Stimulated activated CD4-positive, alpha-beta T cell treated with anti-CD3 and anti-CD28 coated beads, Interleukin-1b, Interleukin-23, amount 100 ng/mL, for 24 hours (primary cell): ENCODE measurements at regions not wholly inside any gene's neighbourhood (a gene's known extent, or its start where the extent isn't known, plus 50 kb on each side); places are given as distances from the start of the nearest gene placed in this dataset.

Experiments used
- DNase-seq, 4 experiments: peaks; one replicate each; pipeline ENCODE4 v3.0.0-alpha.2; 2020; ENCODE audit warnings: low read depth in 4 of 4, low spot score in 1 of 4

DNA sequence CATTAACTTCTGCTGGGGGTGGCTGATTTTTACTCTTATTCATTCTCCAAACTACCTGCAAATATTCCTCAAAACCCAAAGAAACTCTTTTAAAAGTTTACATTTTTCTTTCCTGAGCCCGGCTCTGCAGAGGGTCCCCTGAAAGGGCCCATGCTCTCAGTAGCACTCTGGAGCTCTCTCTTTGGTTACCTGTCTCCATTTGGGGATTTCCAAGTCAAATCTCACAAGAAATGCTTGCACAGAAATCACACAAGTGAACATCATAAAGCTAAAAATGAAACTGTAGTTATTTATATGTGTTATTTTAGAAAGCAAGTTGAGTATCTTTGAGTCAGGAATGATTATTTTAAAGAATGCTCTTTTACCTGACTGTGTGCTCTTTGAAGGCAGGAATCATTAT lies 174.5 kb upstream of the PLXNA2 start:
- no peak for DNase-seq

- DNase-seq: no peak
Observed at GRCh38 chr1:208419746-208420420, 175.7 kb upstream of the PLXNA2 start.

DNA sequence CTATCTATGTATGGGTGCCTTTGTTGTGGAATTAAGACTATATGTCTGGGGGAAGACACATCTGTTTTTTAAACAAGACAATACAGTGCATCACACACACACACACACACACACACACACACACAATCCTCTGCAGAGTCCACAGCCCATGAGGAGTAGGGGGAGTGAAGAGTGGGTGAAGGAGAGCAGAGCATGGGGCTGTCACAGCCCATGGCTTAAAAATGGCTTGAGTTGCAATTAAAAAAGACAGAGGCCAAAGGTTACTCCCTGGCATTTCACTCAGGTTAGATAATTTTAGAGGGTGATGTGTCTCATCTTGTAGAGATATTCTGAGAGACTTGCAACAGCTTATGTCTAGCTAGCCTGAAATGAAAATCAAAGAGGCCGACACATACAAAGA lies 176.5 kb upstream of the PLXNA2 start:
- no peak for DNase-seq

- no peak for DNase-seq
Observed at GRCh38 chr1:208421486-208421885, 177.3 kb upstream of the PLXNA2 start.

DNA sequence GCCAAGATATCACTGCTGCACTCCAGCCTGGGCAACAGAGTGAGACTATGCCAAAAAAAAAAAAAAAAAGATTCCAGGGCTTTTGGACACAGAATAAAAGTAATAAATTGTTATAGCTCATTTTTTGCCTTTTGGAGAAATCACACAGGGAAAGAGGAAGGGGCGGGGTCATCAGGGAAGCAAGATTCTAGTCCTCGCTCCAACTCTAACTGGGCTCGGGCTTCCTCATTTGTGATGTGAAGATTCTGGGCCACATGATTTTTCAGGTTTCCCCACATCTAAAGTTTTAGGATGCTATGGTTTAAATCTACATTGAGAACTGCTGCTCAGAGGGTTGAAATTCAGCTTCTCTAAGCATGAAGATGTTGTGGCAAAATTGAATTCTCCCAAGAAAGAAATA lies 179.3 kb upstream of the PLXNA2 start:
- no peak for DNase-seq

GRCh38 chr1:208425096-208425495 lies 180.9 kb upstream of the PLXNA2 start:
- DNase-seq: no peak

DNA sequence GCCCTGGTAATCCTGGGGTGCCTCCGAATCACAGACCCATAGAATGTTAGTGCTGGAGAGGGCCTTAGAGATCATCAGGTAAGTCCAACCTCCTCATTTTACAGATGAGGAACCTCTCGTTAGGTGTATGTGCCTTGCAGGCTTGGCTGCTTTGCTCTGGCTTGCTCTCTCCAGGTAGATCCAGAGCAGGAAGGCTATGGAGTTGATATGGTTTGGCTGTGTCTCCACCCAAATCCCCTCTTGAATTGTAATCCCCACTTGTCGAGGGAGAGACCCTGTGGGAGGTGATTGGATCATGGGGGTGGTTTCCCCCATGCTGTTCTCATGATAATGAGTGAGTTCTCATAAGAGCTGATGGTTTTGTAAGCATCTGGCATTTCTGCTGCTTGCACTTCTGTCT lies 186.0 kb upstream of the PLXNA2 start:
- no peak for DNase-seq

DNA sequence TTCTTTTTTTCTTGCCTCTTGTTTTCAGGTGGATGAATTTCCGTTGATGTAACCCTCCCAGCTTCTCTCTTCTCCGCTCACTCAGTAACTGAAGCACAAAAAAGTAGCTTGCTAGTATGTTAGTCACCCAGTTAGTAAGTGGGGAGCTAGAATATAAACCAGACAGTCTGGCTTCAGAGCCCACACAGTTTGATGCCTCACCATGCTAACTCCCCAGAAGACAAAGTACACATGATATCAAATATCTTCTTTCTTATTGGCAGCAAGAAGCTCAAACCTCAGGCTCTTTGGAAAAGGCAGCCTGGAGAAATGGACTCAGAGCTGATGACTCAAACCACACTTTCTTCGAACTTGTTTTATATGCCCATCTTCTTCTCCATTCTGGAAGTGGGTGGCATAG lies 187.5 kb upstream of the PLXNA2 start:
- DNase-seq: no peak

DNA sequence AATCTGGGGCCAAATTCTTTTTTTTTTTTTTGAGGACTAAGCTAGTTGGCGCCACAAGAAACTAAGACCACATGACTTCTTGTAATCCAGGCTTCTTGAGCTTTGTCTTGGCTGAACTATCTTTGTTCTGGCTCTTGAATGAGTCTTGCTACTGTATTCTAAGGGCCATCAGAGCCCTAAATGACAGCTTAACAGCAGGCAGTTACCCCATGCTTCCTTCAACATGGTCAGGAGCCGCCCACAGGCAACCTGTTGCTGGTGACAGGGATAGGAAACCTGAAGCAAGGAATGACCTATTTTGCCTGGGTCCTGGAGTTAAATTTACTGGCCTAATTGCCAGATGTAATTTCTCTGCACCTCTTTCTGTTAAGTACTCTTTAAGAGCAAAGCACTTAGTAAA lies 188.2 kb upstream of the PLXNA2 start:
- no peak for DNase-seq

DNA sequence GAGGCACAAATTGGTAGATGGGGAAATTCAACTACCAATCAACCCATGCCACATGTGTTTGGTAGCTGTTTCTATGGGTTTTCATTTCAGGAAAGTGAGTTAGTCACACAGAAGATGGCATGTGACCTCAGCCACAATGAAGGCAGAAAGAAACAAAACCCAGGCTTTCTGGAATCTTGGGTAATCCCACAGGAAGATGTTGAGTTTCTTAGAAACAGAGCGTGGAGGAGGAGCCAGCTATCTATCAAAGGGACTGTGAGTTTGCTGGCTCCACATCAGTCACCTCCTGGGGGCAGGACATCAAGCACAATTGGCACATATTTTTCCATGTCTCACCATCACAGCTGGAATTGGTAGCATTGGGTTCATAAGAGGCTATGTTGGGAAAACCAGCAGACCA lies 188.9 kb upstream of the PLXNA2 start:
- DNase-seq: no peak

DNA sequence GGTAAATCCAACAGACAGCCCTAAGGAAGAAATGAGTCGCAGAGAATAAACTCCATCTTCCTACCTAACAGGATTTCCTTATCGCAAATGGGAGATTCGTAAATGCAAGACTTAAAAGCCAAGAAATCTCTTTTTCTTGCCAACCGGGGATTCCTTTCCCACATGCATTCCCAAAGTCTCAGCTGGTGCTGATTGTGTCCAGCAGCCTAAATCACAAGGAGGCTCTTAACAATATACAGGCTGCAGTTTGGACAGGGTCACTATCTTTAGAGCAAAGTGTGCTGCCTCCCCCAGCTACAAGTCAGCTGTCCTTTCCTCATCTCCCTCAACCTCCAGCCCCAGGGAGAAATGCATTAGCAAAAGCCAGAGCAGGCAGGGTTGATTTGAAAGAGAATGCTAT lies 189.8 kb upstream of the PLXNA2 start:
- DNase-seq: no peak

DNA sequence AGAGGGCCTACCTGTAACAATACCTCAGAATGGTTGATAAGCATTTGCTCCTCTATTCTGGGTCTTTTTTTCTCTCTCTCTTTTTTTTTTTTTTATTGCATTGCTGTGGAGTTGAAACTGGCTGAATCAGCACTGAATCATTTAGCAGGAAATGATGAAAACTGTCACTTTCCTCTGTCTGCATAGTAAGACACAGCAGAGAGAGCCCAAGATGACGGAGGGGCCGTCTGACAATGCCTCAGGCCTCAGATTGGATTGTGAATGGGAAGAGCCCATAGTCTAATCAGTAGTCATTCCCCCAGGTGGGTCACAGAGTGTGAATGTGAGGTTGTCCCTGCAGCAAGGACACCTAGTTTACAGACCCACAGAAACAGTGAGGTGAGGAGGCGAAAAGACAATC lies 193.2 kb upstream of the PLXNA2 start:
- no peak for DNase-seq

GRCh38 chr1:208438112-208438699 lies 194.0 kb upstream of the PLXNA2 start:
- DNase-seq: no peak

- no peak for DNase-seq
Observed at GRCh38 chr1:208445758-208446203, 201.6 kb upstream of the PLXNA2 start.

DNA sequence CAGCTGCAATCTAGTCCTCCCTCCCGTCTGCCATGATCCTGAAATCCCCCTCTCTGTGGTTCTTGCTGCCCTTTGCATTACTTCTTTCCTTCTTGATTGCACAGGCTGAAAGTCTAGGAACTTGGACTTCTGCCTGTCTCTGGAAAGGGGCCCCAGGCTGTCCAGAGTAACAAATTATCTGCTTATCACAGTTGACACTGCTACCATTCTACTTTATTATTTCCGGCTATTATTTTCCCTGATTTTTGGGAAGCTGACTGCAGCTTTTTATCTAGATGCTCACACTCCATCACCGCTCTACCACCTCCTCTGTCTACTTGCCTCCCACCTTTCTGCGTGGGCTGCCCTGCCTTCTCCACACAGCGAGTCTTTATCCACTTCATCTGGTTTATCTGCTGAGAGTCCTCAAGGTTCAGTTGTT lies 202.1 kb upstream of the PLXNA2 start:
- no peak for DNase-seq

- no peak for DNase-seq
Observed at GRCh38 chr1:208448425-208448824, 204.2 kb upstream of the PLXNA2 start.

DNA sequence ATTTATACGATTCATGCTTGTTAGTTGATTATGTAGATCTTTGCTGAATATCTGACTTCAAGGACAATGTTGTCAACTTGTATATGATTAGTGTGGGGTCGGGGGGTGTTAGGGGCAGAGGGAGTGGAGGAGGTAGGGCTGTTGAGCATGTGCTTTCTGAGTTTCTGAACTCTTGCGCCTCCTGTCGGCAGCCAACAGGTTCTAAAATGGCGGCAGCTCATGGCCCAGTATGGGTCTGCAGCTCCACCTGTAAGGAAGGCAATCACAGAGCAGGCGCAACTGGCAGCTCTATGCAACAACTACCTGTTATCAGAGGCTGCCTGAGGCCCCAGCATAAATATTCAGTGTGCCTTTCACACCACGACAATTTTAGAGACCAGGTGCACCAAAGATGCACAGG lies 205.8 kb upstream of the PLXNA2 start:
- DNase-seq: no peak

DNA sequence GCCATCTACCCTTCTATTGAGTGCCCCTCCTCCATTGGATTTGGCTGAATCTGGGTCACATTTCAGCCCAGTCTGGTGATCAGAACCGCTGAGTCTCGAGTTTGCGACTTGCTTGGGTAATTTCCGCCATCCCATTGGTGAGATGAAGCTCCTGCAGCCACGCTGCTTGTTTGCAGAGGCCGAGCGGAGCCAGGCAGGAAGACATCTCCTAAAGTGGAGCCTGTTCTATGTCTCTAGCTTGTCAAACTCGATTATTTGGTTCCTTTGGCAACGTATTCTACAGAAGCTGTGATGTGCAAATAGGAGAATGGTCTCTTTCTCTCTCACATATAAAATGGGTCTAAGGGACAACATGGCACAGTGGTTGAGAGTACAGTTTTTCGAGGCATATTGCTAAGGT lies 206.8 kb upstream of the PLXNA2 start:
- no peak for DNase-seq

- DNase-seq: no peak
Observed at GRCh38 chr1:208455821-208456220, 211.6 kb upstream of the PLXNA2 start.

GRCh38 chr1:208456487-208456886 lies 212.3 kb upstream of the PLXNA2 start:
- DNase-seq: no peak

DNA sequence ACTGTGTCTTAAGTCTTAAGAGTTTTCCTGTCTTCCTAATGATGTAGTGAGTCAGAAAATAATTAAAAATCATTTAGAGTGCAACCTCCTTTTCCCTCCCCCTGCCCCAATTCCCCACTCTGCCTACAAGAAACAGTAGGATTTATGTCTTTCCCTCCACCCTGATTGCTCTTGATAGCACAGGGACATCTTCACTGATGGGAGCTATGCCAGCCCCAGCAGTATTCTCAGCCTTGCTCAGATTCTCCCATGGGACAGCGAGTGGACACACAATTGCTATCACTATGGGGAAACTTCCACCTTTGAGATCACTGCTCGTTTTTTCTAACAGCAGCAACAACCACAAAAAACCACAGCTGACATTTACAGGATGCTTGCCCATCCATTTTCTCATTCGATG lies 216.6 kb upstream of the PLXNA2 start:
- no peak for DNase-seq

DNA sequence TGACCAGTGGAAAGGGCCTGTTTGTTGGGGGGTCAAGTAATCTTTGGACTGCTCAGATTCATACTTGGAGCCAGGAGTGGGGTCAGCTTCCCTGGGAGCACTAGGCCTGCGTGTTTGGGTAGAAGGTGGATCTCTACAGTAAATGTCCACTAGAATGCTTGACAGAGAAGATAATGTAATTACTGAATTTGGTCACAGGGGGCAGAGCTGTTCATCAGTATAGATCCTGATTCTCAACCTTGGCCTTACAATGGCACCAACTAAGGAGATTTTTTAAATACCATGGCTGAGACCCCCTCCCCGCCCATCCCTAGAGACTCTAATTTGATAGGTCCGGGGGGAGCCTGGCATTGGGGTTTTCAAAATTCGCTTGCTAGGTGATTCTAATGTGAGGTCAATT lies 217.5 kb upstream of the PLXNA2 start:
- no peak for DNase-seq

- no peak for DNase-seq
Observed at GRCh38 chr1:208462761-208463160, 218.6 kb upstream of the PLXNA2 start.
